ENCODE measurements at regions not wholly inside any gene's neighbourhood (a gene's known extent, or its start where the extent isn't known, plus 50 kb on each side); places are given as distances from the start of the nearest gene placed in this dataset.

DNA sequence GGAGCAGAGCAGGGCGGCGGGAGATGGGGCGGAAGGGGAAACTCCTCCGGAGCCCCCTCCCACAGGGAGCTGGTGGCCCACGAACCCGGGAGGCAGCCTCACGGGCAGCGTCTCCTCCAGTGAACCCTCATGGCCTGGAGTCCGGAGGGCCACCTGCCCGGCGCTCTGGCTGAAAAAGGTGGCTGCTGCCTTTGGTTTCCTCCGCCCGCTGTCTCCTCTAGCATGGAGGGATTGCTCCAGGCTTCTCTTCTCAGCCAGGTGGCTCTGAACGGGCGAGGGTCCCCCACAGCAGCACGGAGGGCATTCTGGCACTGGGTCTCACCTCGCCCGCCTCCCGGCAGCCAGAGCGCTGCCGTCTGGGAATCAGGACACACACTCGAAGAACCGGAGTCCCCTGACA is 177.3 kb upstream of the PFKP start:
- no peak for TF ChIP-seq ZNF350 (tag by site-specific recombination; IDR thresholded peaks at IDR 0.05)
- no peak for TF ChIP-seq ZNF610 (tag by site-specific recombination; IDR thresholded peaks at IDR 0.05; ENCODE audit: borderline replicate concordance)
- TF ChIP-seq SALL2 (tag by site-specific recombination; IDR thresholded peaks at IDR 0.05; ENCODE audit: borderline replicate concordance) = no peak
